DOHH2 (cell line): ENCODE measurements at regions not wholly inside any gene's neighbourhood (a gene's known extent, or its start where the extent isn't known, plus 50 kb on each side); places are given as distances from the start of the nearest gene placed in this dataset.

ENCODE experiments used
- H3F3A ChIP-seq: fragments of 200-600 bp; sonication (generic), shearing (Covaris generic); 2 replicates; pipeline ENCODE4 v1.6.0; 2016; ENCODE audit warnings: antibody characterized with exemption, mild to moderate bottlenecking; ENCODE audit not compliant: control insufficient read depth, insufficient read depth
- H3K27ac ChIP-seq: fragments of 200-600 bp; sonication (generic); 2 replicates; pipeline ENCODE4 v1.5.1; 2014; ENCODE audit warnings: low read depth, mild to moderate bottlenecking, low read length, moderate library complexity
- H3K27me3 ChIP-seq: fragments of 200-600 bp; sonication (generic); 2 replicates; pipeline ENCODE4 v1.6.1; 2014; ENCODE audit warnings: mild to moderate bottlenecking, low read length, mixed read lengths; ENCODE audit not compliant: control insufficient read depth
- H3K36me3 ChIP-seq: fragments of 200-600 bp; sonication (generic); 2 replicates; pipeline ENCODE4 v1.6.1; 2014; ENCODE audit warnings: mild to moderate bottlenecking, low read length, moderate library complexity, mixed read lengths; ENCODE audit not compliant: control insufficient read depth
- H3K4me1 ChIP-seq: fragments of 200-600 bp; sonication (generic); 2 replicates; pipeline ENCODE4 v1.6.1; 2014; ENCODE audit warnings: mild to moderate bottlenecking, low read length, mixed read lengths; ENCODE audit not compliant: control insufficient read depth
- H3K4me2 ChIP-seq: fragments of 200-600 bp; sonication (generic); 2 replicates; pipeline ENCODE4 v1.6.0; 2014; ENCODE audit warnings: mild to moderate bottlenecking, low read length, moderate library complexity
- H3K4me3 ChIP-seq: fragments of 200-600 bp; sonication (generic); 2 replicates; pipeline ENCODE4 v1.5.1; 2014; ENCODE audit warnings: mild to moderate bottlenecking, low read length, mixed read lengths
- H3K79me2 ChIP-seq: fragments of 200-600 bp; sonication (generic); 2 replicates; pipeline ENCODE4 v1.6.1; 2014; ENCODE audit warnings: mild to moderate bottlenecking, low read length, mixed read lengths; ENCODE audit not compliant: control insufficient read depth
- H3K9me2 ChIP-seq: fragments of 200-600 bp; sonication (generic); replicated peaks from 2 replicates; pipeline ENCODE4 v1.6.1; 2014; ENCODE audit warnings: mild to moderate bottlenecking, low read length, mixed read lengths; ENCODE audit not compliant: control insufficient read depth
- H3K9me3 ChIP-seq: fragments of 200-600 bp; sonication (generic); 2 replicates; pipeline ENCODE4 v1.6.1; 2014; ENCODE audit warnings: antibody characterized with exemption, low read length, mixed read lengths; ENCODE audit not compliant: control insufficient read depth, insufficient read depth
- H4K20me1 ChIP-seq: fragments of 200-600 bp; sonication (generic); 2 replicates; pipeline ENCODE4 v1.6.0; 2014; ENCODE audit warnings: low read depth, mild to moderate bottlenecking, antibody characterized with exemption, low read length, moderate library complexity; ENCODE audit not compliant: control insufficient read depth, insufficient read depth
- EZH2phosphoT487 ChIP-seq: fragments of 200-600 bp; sonication (generic); IDR thresholded peaks from 2 replicates; pipeline ENCODE4 v1.6.1; 2017; ENCODE audit warnings: borderline replicate concordance, mild to moderate bottlenecking, antibody characterized with exemption, low read length, moderate library complexity, mixed read lengths
- TF ChIP-seq, protein P1 (sequence below): fragments of 200-600 bp; sonication (generic); IDR thresholded peaks from one replicate; pipeline ENCODE4 v1.5.1; 2014; ENCODE audit warnings: antibody characterized with exemption, mild to moderate bottlenecking, low read depth, low read length; ENCODE audit not compliant: poor library complexity, severe bottlenecking

DNA sequence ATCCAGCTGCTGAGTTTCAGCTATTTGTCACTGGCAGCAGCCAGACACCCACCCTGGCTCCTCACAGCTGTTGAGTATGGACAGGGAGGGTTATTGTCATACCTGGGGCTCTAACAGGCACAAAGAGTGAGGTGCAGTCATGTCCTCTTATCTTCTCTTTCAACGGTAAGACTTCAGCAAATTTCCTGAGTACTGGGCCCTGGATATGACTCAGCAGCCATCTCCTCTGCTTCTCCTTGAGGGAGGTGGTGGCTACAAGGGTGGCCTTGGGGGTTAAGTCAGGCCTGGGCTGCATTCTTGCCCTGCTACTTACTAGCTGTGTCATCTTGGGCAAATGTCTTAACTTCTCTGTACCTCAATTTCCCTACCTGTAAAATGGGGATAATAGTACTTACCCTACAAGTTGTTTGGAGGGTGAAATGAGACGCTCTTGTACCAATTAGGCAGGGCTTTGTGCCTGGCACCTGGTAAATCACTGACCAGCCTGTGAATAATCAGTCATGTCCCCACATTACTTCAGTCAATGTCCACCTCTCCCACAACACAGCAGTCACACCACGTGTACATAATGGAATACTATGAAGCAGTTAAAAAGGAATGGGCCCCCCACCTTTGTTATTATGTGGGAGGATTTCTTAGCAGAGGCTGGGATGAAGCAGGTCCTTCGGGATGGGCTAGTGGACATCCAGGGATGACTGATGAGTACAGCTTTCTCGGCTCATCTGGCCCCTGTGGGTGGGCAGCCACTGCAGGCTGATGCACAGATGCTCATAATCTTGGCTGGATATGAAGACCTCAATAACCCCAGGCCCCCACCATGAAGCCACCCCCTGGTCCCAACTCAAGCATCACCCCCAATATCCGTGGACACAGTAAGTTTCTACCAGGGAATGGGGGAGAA lies 528.8 kb downstream of the SHQ1 start:
- H3K27ac ChIP-seq, result no peak overlapping the region
- H3F3A ChIP-seq, result no peaks in the 10 kb centered on the region
- H3K79me2 ChIP-seq, result no peaks in the 10 kb centered on the region
- no peaks in the 10 kb centered on the region for H3K9me3 ChIP-seq
- H3K36me3 ChIP-seq, result no peaks in the 10 kb centered on the region
- no peak overlapping the region for H3K4me2 ChIP-seq
- H3K4me1 ChIP-seq, result 0 out of 2 replicates have a peak, but pooled peaks cover 3% of the 10 kb centered on the region
- no peak overlapping the region for H3K4me3 ChIP-seq
- no peaks in the 10 kb centered on the region for H3K9me2 ChIP-seq
- no peaks in the 10 kb centered on the region for H3K27me3 ChIP-seq
- no peaks in the 10 kb centered on the region for H4K20me1 ChIP-seq
- TF ChIP-seq, protein P1, sequence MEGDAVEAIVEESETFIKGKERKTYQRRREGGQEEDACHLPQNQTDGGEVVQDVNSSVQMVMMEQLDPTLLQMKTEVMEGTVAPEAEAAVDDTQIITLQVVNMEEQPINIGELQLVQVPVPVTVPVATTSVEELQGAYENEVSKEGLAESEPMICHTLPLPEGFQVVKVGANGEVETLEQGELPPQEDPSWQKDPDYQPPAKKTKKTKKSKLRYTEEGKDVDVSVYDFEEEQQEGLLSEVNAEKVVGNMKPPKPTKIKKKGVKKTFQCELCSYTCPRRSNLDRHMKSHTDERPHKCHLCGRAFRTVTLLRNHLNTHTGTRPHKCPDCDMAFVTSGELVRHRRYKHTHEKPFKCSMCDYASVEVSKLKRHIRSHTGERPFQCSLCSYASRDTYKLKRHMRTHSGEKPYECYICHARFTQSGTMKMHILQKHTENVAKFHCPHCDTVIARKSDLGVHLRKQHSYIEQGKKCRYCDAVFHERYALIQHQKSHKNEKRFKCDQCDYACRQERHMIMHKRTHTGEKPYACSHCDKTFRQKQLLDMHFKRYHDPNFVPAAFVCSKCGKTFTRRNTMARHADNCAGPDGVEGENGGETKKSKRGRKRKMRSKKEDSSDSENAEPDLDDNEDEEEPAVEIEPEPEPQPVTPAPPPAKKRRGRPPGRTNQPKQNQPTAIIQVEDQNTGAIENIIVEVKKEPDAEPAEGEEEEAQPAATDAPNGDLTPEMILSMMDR, result no peak
- no peak for TF ChIP-seq EZH2phosphoT487

DNA sequence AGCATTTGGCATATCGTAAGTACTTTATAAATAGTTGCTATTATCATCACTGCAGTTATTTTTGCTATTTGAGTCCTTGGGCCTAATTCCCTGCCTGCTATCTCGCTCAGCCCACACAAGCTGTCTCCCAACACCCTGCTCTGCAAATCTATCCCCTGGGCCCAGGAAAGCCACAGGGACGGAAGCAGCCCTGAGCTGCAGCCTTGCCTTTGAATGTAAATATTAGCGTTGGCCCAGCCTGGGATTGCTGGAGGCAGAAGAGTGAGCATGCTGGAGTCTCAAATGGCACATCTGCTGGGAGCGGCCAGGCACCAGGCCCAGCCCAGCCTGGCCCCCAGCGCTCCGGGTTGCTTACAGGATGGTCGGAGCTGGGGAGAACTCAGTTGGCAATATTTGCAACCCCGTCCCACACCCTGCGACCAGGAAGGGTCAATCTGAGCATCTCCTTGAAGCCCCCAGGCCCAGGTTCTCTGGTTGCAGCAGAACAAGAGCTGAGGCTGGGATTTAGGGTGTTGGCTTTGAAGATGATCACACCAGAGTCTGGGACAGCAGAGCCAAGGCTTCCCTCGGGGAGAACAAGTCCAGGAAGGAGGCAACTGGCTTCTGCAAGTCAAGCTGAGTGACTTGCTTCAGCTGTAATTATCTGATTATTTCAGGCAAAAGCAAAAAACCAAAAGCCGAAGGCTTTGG lies 529.6 kb downstream of the SHQ1 start:
- H3K27ac ChIP-seq, result no peak overlapping the region
- H3K9me3 ChIP-seq, result no peaks in the 10 kb centered on the region
- no peak overlapping the region for H3K4me2 ChIP-seq

DNA sequence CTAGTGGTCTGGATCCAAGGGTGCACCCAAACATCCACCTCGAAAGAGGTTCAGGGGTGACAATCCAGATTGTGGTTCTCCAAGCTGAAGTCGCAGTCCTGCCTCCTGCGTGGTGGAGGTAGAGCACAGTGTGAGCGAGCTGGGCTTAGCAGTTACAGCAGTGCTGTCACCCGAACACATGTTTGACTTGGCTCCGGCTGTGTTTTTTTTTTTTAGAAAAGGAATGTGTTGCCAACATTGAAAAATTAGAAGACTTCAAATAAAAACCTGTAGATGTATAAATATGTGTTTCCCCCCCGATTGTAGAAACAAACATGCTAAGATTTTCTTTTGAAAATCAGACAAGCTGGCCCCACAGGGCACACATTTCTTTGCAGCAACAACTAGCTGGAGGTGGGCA lies 530.8 kb downstream of the SHQ1 start:
- no peaks in the 10 kb centered on the region for H4K20me1 ChIP-seq
- no peaks in the 10 kb centered on the region for H3K27me3 ChIP-seq
- H3F3A ChIP-seq, result no peaks in the 10 kb centered on the region
- no peaks in the 10 kb centered on the region for H3K9me2 ChIP-seq
- no peak overlapping the region for H3K4me3 ChIP-seq
- no peaks in the 10 kb centered on the region for H3K79me2 ChIP-seq
- H3K9me3 ChIP-seq, result no peaks in the 10 kb centered on the region
- peaks cover 5% of the 10 kb centered on the region for H3K4me1 ChIP-seq
- H3K36me3 ChIP-seq, result no peaks in the 10 kb centered on the region
- no peak overlapping the region for H3K4me2 ChIP-seq
- TF ChIP-seq, protein P1, result no peak
- no peak for TF ChIP-seq EZH2phosphoT487
- no peak overlapping the region for H3K27ac ChIP-seq

More for the DNA sequence above, 529.6 kb downstream of the SHQ1 start:
- H3K79me2 ChIP-seq, result no peaks in the 10 kb centered on the region
- TF ChIP-seq, protein P1, result no peak
- TF ChIP-seq EZH2phosphoT487, result no peak
- H3K27me3 ChIP-seq, result no peaks in the 10 kb centered on the region
- no peaks in the 10 kb centered on the region for H3K9me2 ChIP-seq
- H3F3A ChIP-seq, result no peaks in the 10 kb centered on the region
- H3K36me3 ChIP-seq, result no peaks in the 10 kb centered on the region
- H3K4me3 ChIP-seq, result no peak overlapping the region
- no peaks in the 10 kb centered on the region for H4K20me1 ChIP-seq
- 0 out of 2 replicates have a peak, but pooled peaks cover 3% of the 10 kb centered on the region for H3K4me1 ChIP-seq
